NCI-H128 (cell line): ENCODE measurements at regions not wholly inside any gene's neighbourhood (a gene's known extent, or its start where the extent isn't known, plus 50 kb on each side); places are given as distances from the start of the nearest gene placed in this dataset.

Experiments
- DNase-seq: peaks from one replicate; lab custom pipeline; 2025; ENCODE audit not compliant: unreplicated experiment; lab: John Stamatoyannopoulos, UW

- DNase-seq, result no peak
Measured at GRCh38 chr15:95590533-95591044, 739.9 kb upstream of the NR2F2 start.

- no peak for DNase-seq
Measured at GRCh38 chr15:95591270-95591669, 739.2 kb upstream of the NR2F2 start.

- no peak for DNase-seq
Measured at GRCh38 chr15:95591886-95592285, 738.6 kb upstream of the NR2F2 start.

DNA sequence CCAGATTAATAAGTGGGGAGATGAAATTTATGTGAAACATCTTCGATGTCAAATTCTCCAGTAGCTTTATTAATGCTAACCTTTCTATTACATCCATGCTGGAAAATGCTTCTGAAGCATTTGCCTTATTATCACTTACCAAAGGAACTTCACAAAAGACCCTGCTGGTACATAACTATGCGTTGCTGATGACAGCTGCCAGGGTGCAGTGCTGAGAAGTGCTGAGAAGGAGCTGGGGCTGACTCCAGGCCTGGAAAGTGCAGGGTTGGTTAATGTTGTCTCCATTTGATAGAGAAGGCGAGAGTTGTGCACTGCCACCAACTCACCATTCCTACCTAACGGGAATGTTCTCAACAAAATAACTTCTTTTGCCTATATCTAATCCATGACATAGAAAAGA lies 736.0 kb upstream of the NR2F2 start:
- DNase-seq, result no peak

GRCh38 chr15:95595759-95596158 lies 734.7 kb upstream of the NR2F2 start:
- DNase-seq, result no peak

GRCh38 chr15:95596496-95596895 lies 734.0 kb upstream of the NR2F2 start:
- no peak for DNase-seq

GRCh38 chr15:95598251-95598855 lies 732.1 kb upstream of the NR2F2 start:
- no peak for DNase-seq

DNA sequence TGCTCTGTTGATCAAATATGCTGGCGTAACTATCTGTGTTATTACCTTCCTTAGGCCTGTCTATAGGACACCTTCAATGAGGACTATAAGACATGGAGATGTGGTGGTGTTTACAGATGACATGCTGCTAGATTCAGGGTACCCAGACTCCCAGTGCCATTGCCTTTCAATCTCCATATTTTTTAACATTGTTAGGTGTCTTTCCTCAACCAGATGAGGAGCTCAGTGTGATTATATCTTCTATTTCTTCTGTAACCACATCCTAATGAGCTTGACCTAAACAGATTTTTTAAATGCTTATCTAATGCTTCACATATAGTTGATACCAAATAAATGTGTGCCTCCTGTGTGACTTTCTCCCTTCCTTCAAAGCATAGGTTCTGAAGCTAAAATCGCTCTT lies 730.1 kb upstream of the NR2F2 start:
- no peak for DNase-seq

- no peak for DNase-seq
Measured at GRCh38 chr15:95600884-95601283, 729.6 kb upstream of the NR2F2 start.

GRCh38 chr15:95601525-95601924 lies 729.0 kb upstream of the NR2F2 start:
- DNase-seq, result no peak

DNA sequence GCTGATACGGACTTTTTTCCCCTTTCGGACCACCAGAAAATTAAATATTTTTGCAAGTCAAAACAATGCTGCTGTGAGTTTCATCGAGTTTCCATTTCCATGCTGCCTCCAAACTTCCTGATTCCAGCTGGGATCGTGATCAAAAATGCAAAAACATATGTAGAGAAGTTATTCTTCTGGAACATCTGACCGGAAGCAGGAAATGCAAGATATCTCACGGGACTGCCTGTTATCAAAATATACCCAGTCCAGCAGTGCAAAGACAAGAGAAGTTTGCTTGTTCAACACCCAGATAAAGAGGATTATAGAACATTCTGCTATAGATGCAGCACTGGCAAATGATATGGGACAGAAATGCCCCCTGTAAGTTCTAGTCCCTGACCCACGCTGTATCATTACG lies 726.7 kb upstream of the NR2F2 start:
- no peak for DNase-seq

GRCh38 chr15:95604634-95605036 lies 725.9 kb upstream of the NR2F2 start:
- DNase-seq, result no peak

DNA sequence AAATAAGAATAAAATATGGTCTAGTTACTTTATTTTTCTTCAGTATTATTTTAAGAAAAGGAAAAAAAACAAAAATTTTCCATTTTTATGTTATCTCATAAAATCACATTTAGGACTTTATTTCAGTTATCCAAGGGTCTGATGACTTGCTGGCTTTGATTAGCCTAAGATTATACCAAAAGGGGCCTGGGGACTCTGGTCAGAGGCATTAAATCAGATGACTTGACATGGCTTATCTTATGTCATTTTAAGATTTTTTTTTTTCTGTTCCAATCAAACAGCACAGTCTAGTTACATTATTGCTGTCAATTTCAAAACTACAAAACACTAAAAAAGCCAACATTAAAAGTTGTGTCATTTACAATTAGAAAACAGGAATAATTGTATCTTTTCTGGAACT lies 725.4 kb upstream of the NR2F2 start:
- DNase-seq, result no peak

DNA sequence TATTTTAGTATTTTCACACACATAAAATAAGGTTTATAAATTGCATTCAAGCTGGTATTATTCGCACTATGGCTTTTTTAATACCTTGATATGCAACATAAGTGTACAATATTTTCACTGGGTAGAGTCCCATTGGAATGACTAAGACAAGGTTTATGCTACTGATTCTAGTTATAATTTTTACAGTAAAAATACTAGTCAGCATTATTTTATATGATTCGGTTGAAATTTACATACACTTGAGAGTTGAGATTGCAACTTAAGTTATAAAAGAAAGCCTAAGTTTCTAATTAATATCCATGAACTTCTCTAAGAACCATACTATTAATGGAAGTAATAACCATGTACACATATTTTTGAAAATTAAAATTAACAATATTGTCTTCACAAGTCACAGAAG lies 723.9 kb upstream of the NR2F2 start:
- no peak for DNase-seq

GRCh38 chr15:95608371-95608770 lies 722.1 kb upstream of the NR2F2 start:
- no peak for DNase-seq

DNA sequence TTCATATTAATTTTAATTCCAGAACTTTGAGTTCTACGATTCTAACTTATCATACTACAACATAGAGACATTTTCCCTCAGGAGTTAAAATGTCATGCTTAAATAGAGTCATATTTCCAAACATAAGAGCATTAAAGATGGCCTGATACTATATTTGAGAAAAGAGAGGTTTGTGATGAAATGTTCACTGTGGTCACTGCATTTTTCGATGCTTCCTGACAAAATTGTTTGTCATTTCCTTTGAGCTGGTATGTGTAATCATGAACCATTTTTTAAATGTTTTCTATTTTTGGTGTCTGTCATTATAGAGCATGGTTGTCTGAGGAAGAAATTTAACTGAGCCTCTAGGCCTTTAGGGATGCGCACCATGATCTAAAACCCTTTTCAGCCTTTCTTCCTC lies 721.4 kb upstream of the NR2F2 start:
- no peak for DNase-seq

GRCh38 chr15:95610945-95611344 lies 719.6 kb upstream of the NR2F2 start:
- DNase-seq, result no peak

GRCh38 chr15:95615436-95615835 lies 715.1 kb upstream of the NR2F2 start:
- no peak for DNase-seq

GRCh38 chr15:95616306-95616705 lies 714.2 kb upstream of the NR2F2 start:
- DNase-seq, result no peak

GRCh38 chr15:95620934-95621579 lies 709.4 kb upstream of the NR2F2 start:
- DNase-seq, result no peak

GRCh38 chr15:95622843-95623242 lies 707.7 kb upstream of the NR2F2 start:
- DNase-seq, result no peak

- DNase-seq, result no peak
Measured at GRCh38 chr15:95624100-95624499, 706.4 kb upstream of the NR2F2 start.
